Endothelial cell of umbilical vein (primary cell): ENCODE measurements at regions not wholly inside any gene's neighbourhood (a gene's known extent, or its start where the extent isn't known, plus 50 kb on each side); places are given as distances from the start of the nearest gene placed in this dataset.

Source experiments
- BruUV-seq: library from RNA; stranded (reverse); fragments of 400-500 nt; replicated peaks from 2 replicates; lab custom pipeline; 2021; lab: Mats Ljungman, UMichigan
- CTCF ChIA-PET: fragments of 300-600, 350-600 bp; sonication (Branson Sonifier 250); formaldehyde crosslinking; loops from one replicate; lab custom pipeline; 2021; ENCODE audit warnings: antibody characterized with exemption, inconsistent platforms; lab: Charles Lee
- POLR2A ChIA-PET: fragments of 300-600, 350-600 bp; sonication (Branson Sonifier 250); formaldehyde crosslinking; loops from one replicate; lab custom pipeline; 2021; ENCODE audit warnings: antibody characterized with exemption, inconsistent platforms; lab: Charles Lee
- DNase-seq: peaks from one replicate; pipeline ENCODE4 v3.0.0-alpha.2; 2011; ENCODE audit warnings: low read depth, low spot score
- FAIRE-seq: peaks from 2 replicates; lab custom pipeline; 2011; peaks lifted over from hg19 to GRCh38; lab: Jason Lieb, UNC
- H2AFZ ChIP-seq: 2 replicates; pipeline ENCODE4 v1.6.0; 2012; ENCODE audit warnings: low read depth, low read length, control low read depth, inconsistent platforms
- H3K27ac ChIP-seq: 2 replicates; pipeline ENCODE4 v1.5.1; 2011; ENCODE audit warnings: low read depth, mild to moderate bottlenecking, control low read depth, low read length, moderate library complexity; ENCODE audit not compliant: insufficient read depth
- H3K27me3 ChIP-seq, 2 experiments: 2 replicates each; pipeline versions ENCODE4 v1.6.0 to v1.6.1; 2011; ENCODE audit warnings: low read length in 2 of 2, mixed read lengths in 1 of 2; ENCODE audit not compliant: control insufficient read depth in 2 of 2, insufficient read depth in 2 of 2
- H3K36me3 ChIP-seq, 2 experiments: 2 replicates in 1 of 2; 3 replicates in 1 of 2; pipeline ENCODE4 v1.5.1; 2011; ENCODE audit warnings: low read length in 2 of 2, mild to moderate bottlenecking in 1 of 2, moderate library complexity in 1 of 2; ENCODE audit not compliant: control insufficient read depth in 2 of 2, insufficient read depth in 2 of 2; ENCODE audit errors: extremely low read depth in 1 of 2
- H3K4me1 ChIP-seq: 3 replicates; pipeline ENCODE4 v1.5.1; 2011; ENCODE audit warnings: mild to moderate bottlenecking, low read length; ENCODE audit not compliant: control insufficient read depth, insufficient read depth; ENCODE audit errors: extremely low read depth
- H3K4me2 ChIP-seq: 2 replicates; pipeline ENCODE4 v1.6.1; 2011; ENCODE audit warnings: low read length, control low read depth, mixed read lengths; ENCODE audit not compliant: insufficient read depth
- H3K4me3 ChIP-seq, 3 experiments: fragments of 200-600 bp in 1 of 3; sonication (generic), shearing (Covaris generic) in 1 of 3; replicated peaks in 1 of 3; 2 replicates each; pipeline ENCODE4 v1.5.1; 2011 to 2016; ENCODE audit warnings: control low read depth in 3 of 3, low read length in 3 of 3, mild to moderate bottlenecking in 2 of 3, inconsistent platforms in 1 of 3, low read depth in 1 of 3, moderate library complexity in 1 of 3; ENCODE audit not compliant: insufficient read depth in 1 of 3
- H3K79me2 ChIP-seq: 2 replicates; pipeline ENCODE4 v1.6.0; 2012; ENCODE audit warnings: low read length, inconsistent platforms; ENCODE audit not compliant: control insufficient read depth, insufficient read depth
- H3K9ac ChIP-seq: replicated peaks from 2 replicates; pipeline ENCODE3; 2011; ENCODE audit warnings: low read length, control low read depth; ENCODE audit not compliant: insufficient read depth; ENCODE audit errors: extremely low read depth
- H3K9me1 ChIP-seq: replicated peaks from 3 replicates; pipeline ENCODE4 v1.6.0; 2011; ENCODE audit warnings: mild to moderate bottlenecking, low read length; ENCODE audit not compliant: control insufficient read depth, insufficient read depth; ENCODE audit errors: extremely low read depth
- H3K9me3 ChIP-seq: replicated peaks from 2 replicates; pipeline ENCODE4 v1.5.1; 2012; ENCODE audit warnings: low read length, inconsistent platforms; ENCODE audit not compliant: control insufficient read depth, insufficient read depth
- H4K20me1 ChIP-seq: replicated peaks from 2 replicates; pipeline ENCODE3; 2011; ENCODE audit warnings: mild to moderate bottlenecking, low read length; ENCODE audit not compliant: control insufficient read depth, insufficient read depth; ENCODE audit errors: extremely low read depth
- CTCF ChIP-seq, 2 donors: IDR thresholded peaks; 1 replicate in 1 of 2; 2 replicates in 1 of 2; pipeline ENCODE4 v1.5.1; 2011; ENCODE audit warnings: low read length in 2 of 2, mild to moderate bottlenecking in 2 of 2, moderate library complexity in 2 of 2, control low read depth in 1 of 2, inconsistent platforms in 1 of 2, low read depth in 1 of 2; ENCODE audit not compliant: insufficient read depth in 1 of 2; ENCODE audit errors: extremely low read depth in 1 of 2
- EZH2 ChIP-seq: IDR thresholded peaks from 2 replicates; pipeline ENCODE4 v1.6.1; 2012; ENCODE audit warnings: borderline replicate concordance, low read depth, mild to moderate bottlenecking, moderate library complexity, low read length, inconsistent platforms; ENCODE audit not compliant: severe bottlenecking
- FOS ChIP-seq: IDR thresholded peaks from 2 replicates; pipeline ENCODE4 v1.6.1; 2011; ENCODE audit warnings: mild to moderate bottlenecking, low read length, moderate library complexity, borderline replicate concordance; ENCODE audit not compliant: insufficient read depth
- GATA2 ChIP-seq: IDR thresholded peaks from 2 replicates; pipeline ENCODE4 v1.7.0; 2011; ENCODE audit warnings: low read depth, mild to moderate bottlenecking, moderate library complexity, mixed read lengths, low read length; ENCODE audit not compliant: insufficient read length, insufficient read depth
- JUN ChIP-seq: IDR thresholded peaks from 2 replicates; pipeline ENCODE4 v1.6.1; 2011; ENCODE audit warnings: borderline replicate concordance, low read depth; ENCODE audit not compliant: insufficient read length, insufficient read depth
- MAX ChIP-seq: IDR thresholded peaks from 2 replicates; pipeline ENCODE4 v1.6.1; 2011; ENCODE audit not compliant: insufficient read depth, insufficient read length
- MYC ChIP-seq: IDR thresholded peaks from one replicate; pipeline ENCODE4 v1.6.1; 2011; ENCODE audit warnings: mild to moderate bottlenecking, low read depth, low read length
- POLR2A ChIP-seq: IDR thresholded peaks from 2 replicates; pipeline ENCODE4 v1.6.1; 2012; ENCODE audit warnings: low read depth, mild to moderate bottlenecking, control low read depth, low read length
- POLR2AphosphoS5 ChIP-seq: IDR thresholded peaks from 2 replicates; pipeline ENCODE4 v1.6.1; 2012; ENCODE audit warnings: low read depth, mild to moderate bottlenecking, control low read depth, low read length, moderate library complexity; ENCODE audit not compliant: insufficient read depth
- dilution Hi-C: fragments of 300-500 bp; cut with MboI; formaldehyde crosslinking; loops from one replicate; pipeline ENCODE4 v1.15.0; 2019; ENCODE audit warnings: low sequenced_read_pairs; ENCODE audit not compliant: extremely low pct_ligation_motif_present
- intact Hi-C: fragments of 100-400 bp; cut with micrococcal nuclease; formaldehyde crosslinking; loops from one replicate; pipeline ENCODE4 v1.10.0; 2022

- Histone ChIP-seq H2AFZ (no peak overlapping the region), H3K9me1 (no peaks in the 10 kb centered on the region), H4K20me1 (no peaks in the 10 kb centered on the region), H3K4me3 (no peak overlapping the region), H3K27me3 (no peaks in the 10 kb centered on the region), H3K4me2 (no peak overlapping the region), H3K4me1 (no peaks in the 10 kb centered on the region), H3K9me3 (no peaks in the 10 kb centered on the region), H3K27ac (no peak overlapping the region), H3K79me2 (no peaks in the 10 kb centered on the region), H3K9ac (no peak overlapping the region), H3K36me3 (no peaks in the 10 kb centered on the region)
- BruUV-seq: no TSS peak
- intact Hi-C loops (no loop called here), dilution Hi-C loops (no loop called here)
- DNase-seq: no peak
- ChIA-PET POLR2A (no interaction called here), CTCF (no interaction called here)
- no peak for FAIRE-seq
- TF ChIP-seq CTCF (IDR thresholded peaks at IDR 0.05; ENCODE audit: extremely low read depth in 1 of 2, insufficient read depth in 1 of 2, low read depth in 1 of 2, low read length in 2 of 2) (no peak), MYC (no peak), FOS (no peak), POLR2A (no peak), GATA2 (no peak), MAX (no peak), JUN (no peak), POLR2AphosphoS5 (no peak), EZH2 (no peak)
These were observed 166.9 kb downstream of the MYCN start for GRCh38 chr2:16107246-16107645.
